Ascending aorta (tissue), 2 donors: ENCODE measurements at regions not wholly inside any gene's neighbourhood (a gene's known extent, or its start where the extent isn't known, plus 50 kb on each side); places are given as distances from the start of the nearest gene placed in this dataset.

ENCODE experiments used
- DNase-seq, 2 donors: peaks; one replicate each; pipeline ENCODE4 v3.0.0-alpha.2; 2019; ENCODE audit warnings: low spot score in 2 of 2
- H3K27ac ChIP-seq, 2 donors: fragments of 200-600 bp; sonication (generic); one replicate each; pipeline ENCODE4 v1.5.1; 2016 to 2017; ENCODE audit warnings: mild to moderate bottlenecking in 1 of 2
- H3K27me3 ChIP-seq: fragments of 200-600 bp; sonication (generic); one replicate; pipeline ENCODE4 v1.5.1; 2017
- H3K36me3 ChIP-seq, 2 donors: fragments of 200-600 bp; sonication (generic); one replicate each; pipeline ENCODE4 v1.5.1; 2016
- H3K4me1 ChIP-seq, 2 donors: fragments of 200-600 bp; sonication (generic); one replicate each; pipeline ENCODE4 v1.5.1; 2016 to 2017; ENCODE audit warnings: mild to moderate bottlenecking in 1 of 2
- H3K4me3 ChIP-seq, 2 donors: fragments of 200-600 bp; sonication (generic); one replicate each; pipeline ENCODE4 v1.5.1; 2016 to 2017; ENCODE audit warnings: mild to moderate bottlenecking in 1 of 2
- H3K9me3 ChIP-seq, 2 donors: fragments of 200-600 bp; sonication (generic); one replicate each; pipeline ENCODE4 v1.5.1; 2016
- CTCF ChIP-seq, 3 experiments: fragments of 200-600 bp in 2 of 3; fragments of 450-650 bp in 1 of 3; sonication (generic) in 2 of 3; IDR thresholded peaks; one replicate each; pipeline ENCODE4 v1.5.1; 2016 to 2019; ENCODE audit warnings: antibody characterized with exemption in 3 of 3, mild to moderate bottlenecking in 1 of 3, moderate library complexity in 1 of 3
- intact Hi-C: fragments of 100-400 bp; cut with DNase I; formaldehyde crosslinking; loops from one replicate; pipeline ENCODE4 v1.15.1; 2023

- Histone ChIP-seq H3K9me3 (peaks cover 0 to 15% of the 10 kb centered on the region in 2 donors), H3K27me3 (no peaks in the 10 kb centered on the region), H3K27ac (no peak overlapping the region), H3K4me3 (no peak overlapping the region), H3K4me1 (no peaks in the 10 kb centered on the region), H3K36me3 (no peaks in the 10 kb centered on the region)
- no peak for TF ChIP-seq CTCF (IDR thresholded peaks at IDR 0.05)
- no peak for DNase-seq
- intact Hi-C loops, result no loop called here
Observed at GRCh38 chr5:38613992-38614836, 57.8 kb upstream of the LIFR start.

GRCh38 chr5:38615042-38615441 is 58.6 kb upstream of the LIFR start:
- Histone ChIP-seq H3K27ac (no peak overlapping the region), H3K9me3 (peaks cover 0 to 18% of the 10 kb centered on the region in 2 donors), H3K36me3 (no peaks in the 10 kb centered on the region), H3K27me3 (no peaks in the 10 kb centered on the region), H3K4me1 (no peaks in the 10 kb centered on the region), H3K4me3 (no peak overlapping the region)
- DNase-seq, result no peak
- TF ChIP-seq CTCF (IDR thresholded peaks at IDR 0.05), result no peak
- intact Hi-C loops, result no loop called here

- H3K9me3 ChIP-seq, result peaks cover 0 to 24% of the 10 kb centered on the region in 2 donors
- DNase-seq, result no peak
- TF ChIP-seq CTCF (IDR thresholded peaks at IDR 0.05), result no peak
- H3K27me3 ChIP-seq, result no peaks in the 10 kb centered on the region
- H3K27ac ChIP-seq, result no peak overlapping the region
- H3K4me1 ChIP-seq, result no peaks in the 10 kb centered on the region
- no peaks in the 10 kb centered on the region for H3K36me3 ChIP-seq
- H3K4me3 ChIP-seq, result no peak overlapping the region
- intact Hi-C loops, result no loop called here
Observed at GRCh38 chr5:38615981-38616451, 59.6 kb upstream of the LIFR start.

GRCh38 chr5:38618154-38618553 is 61.7 kb upstream of the LIFR start:
- Histone ChIP-seq H3K36me3 (no peaks in the 10 kb centered on the region), H3K27me3 (no peaks in the 10 kb centered on the region), H3K4me1 (peaks cover 0 to 3% of the 10 kb centered on the region in 2 donors), H3K4me3 (no peak overlapping the region), H3K27ac (no peak overlapping the region), H3K9me3 (peaks cover 0 to 24% of the 10 kb centered on the region in 2 donors)
- TF ChIP-seq CTCF (IDR thresholded peaks at IDR 0.05), result no peak
- no peak for DNase-seq
- intact Hi-C loops, result no loop called here

GRCh38 chr5:38621331-38621730 is 64.9 kb upstream of the LIFR start:
- no peak for TF ChIP-seq CTCF (IDR thresholded peaks at IDR 0.05)
- no peak overlapping the region for H3K27ac ChIP-seq
- intact Hi-C loops, result no loop called here
- no peaks in the 10 kb centered on the region for H3K27me3 ChIP-seq
- H3K4me3 ChIP-seq, result no peak overlapping the region
- H3K36me3 ChIP-seq, result no peaks in the 10 kb centered on the region
- peaks cover 0 to 3% of the 10 kb centered on the region in 2 donors for H3K4me1 ChIP-seq
- H3K9me3 ChIP-seq, result peaks cover 0 to 24% of the 10 kb centered on the region in 2 donors
- DNase-seq, result no peak
